GM19452 (cell line): ENCODE measurements at regions not wholly inside any gene's neighbourhood (a gene's known extent, or its start where the extent isn't known, plus 50 kb on each side); places are given as distances from the start of the nearest gene placed in this dataset.

ENCODE experiments used
- ATAC-seq: cut with Tn5 transposase; IDR thresholded peaks from one replicate; pipeline ENCODE4 v1.9.1; 2021; ENCODE audit not compliant: unreplicated experiment

- no peak for ATAC-seq
Measured at GRCh38 chr7:135831455-135832195, 83.0 kb upstream of the FAM180A start.

- ATAC-seq: no peak
Measured at GRCh38 chr7:135828604-135829003, 80.0 kb upstream of the FAM180A start.

- ATAC-seq: no peak
Measured at GRCh38 chr7:135827391-135827790, 78.8 kb upstream of the FAM180A start.

GRCh38 chr7:135825406-135825805 is 76.8 kb upstream of the FAM180A start:
- ATAC-seq: no peak

- ATAC-seq: no peak
Measured at GRCh38 chr7:135822376-135822775, 73.8 kb upstream of the FAM180A start.

- ATAC-seq: no peak
Measured at GRCh38 chr7:135817583-135817982, 69.0 kb upstream of the FAM180A start.

GRCh38 chr7:135815033-135815432 is 66.4 kb upstream of the FAM180A start:
- no peak for ATAC-seq

GRCh38 chr7:135812148-135812547 is 63.5 kb upstream of the FAM180A start:
- ATAC-seq: no peak

- ATAC-seq: no peak
Measured at GRCh38 chr7:135811506-135811905, 62.9 kb upstream of the FAM180A start.

- ATAC-seq: no peak
Measured at GRCh38 chr7:135808206-135808605, 59.6 kb upstream of the FAM180A start.

- no peak for ATAC-seq
Measured at GRCh38 chr7:135803143-135803542, 54.5 kb upstream of the FAM180A start.

GRCh38 chr7:135802697-135803096 is 54.1 kb upstream of the FAM180A start:
- ATAC-seq: no peak

- ATAC-seq: no peak
Measured at GRCh38 chr7:135801877-135802276, 53.3 kb upstream of the FAM180A start.

GRCh38 chr7:135801045-135801693 is 52.6 kb upstream of the FAM180A start:
- peak; percentile 81 for ATAC-seq

GRCh38 chr7:135800560-135800959 is 51.9 kb upstream of the FAM180A start:
- ATAC-seq: no peak

GRCh38 chr7:135799881-135800280 is 51.3 kb upstream of the FAM180A start:
- no peak for ATAC-seq
